Progenitor cell of endocrine pancreas (in vitro differentiated cells): ENCODE measurements at regions not wholly inside any gene's neighbourhood (a gene's known extent, or its start where the extent isn't known, plus 50 kb on each side); places are given as distances from the start of the nearest gene placed in this dataset.

Experiments
- DNase-seq: peaks from one replicate; pipeline ENCODE4 v3.0.0; 2021; ENCODE audit warnings: low spot score; ENCODE audit not compliant: unreplicated experiment
- H3K27ac Mint-ChIP-seq: 2 replicates; pipeline ENCODE4 v1.8.0; 2021; ENCODE audit warnings: mild to moderate bottlenecking, moderate library complexity, mixed read lengths
- H3K27me3 Mint-ChIP-seq: 2 replicates; pipeline ENCODE4 v1.8.0; 2021; ENCODE audit warnings: mixed read lengths
- H3K36me3 Mint-ChIP-seq: 2 replicates; pipeline ENCODE4 v1.8.0; 2022; ENCODE audit warnings: mixed read lengths; ENCODE audit not compliant: insufficient read depth
- H3K4me1 Mint-ChIP-seq: 2 replicates; pipeline ENCODE4 v1.8.0; 2021; ENCODE audit warnings: low read depth, mixed read lengths
- H3K4me3 Mint-ChIP-seq: 2 replicates; pipeline ENCODE4 v1.8.0; 2021; ENCODE audit warnings: low read depth, mild to moderate bottlenecking, moderate library complexity, mixed read lengths
- H3K9me3 Mint-ChIP-seq: 2 replicates; pipeline ENCODE4 v1.8.0; 2021; ENCODE audit warnings: low read depth, mixed read lengths
- CTCF ChIP-seq: fragments of 200-600 bp; sonication (generic); IDR thresholded peaks from one replicate; pipeline ENCODE4 v1.5.0; 2021; ENCODE audit warnings: antibody characterized with exemption, mild to moderate bottlenecking; ENCODE audit not compliant: unreplicated experiment

- H3K27ac Mint-ChIP-seq, result no peak overlapping the region
- TF ChIP-seq CTCF, result no peak
- H3K4me1 Mint-ChIP-seq, result peaks cover 8% of the 10 kb centered on the region
- no peaks in the 10 kb centered on the region for H3K36me3 Mint-ChIP-seq
- peaks cover 58% of the 10 kb centered on the region for H3K27me3 Mint-ChIP-seq
- no peak for DNase-seq
- H3K4me3 Mint-ChIP-seq, result no peak overlapping the region
- H3K9me3 Mint-ChIP-seq, result no peaks in the 10 kb centered on the region
Measured at GRCh38 chr3:44056446-44057240, 185.0 kb upstream of the TOPAZ1 start.

DNA sequence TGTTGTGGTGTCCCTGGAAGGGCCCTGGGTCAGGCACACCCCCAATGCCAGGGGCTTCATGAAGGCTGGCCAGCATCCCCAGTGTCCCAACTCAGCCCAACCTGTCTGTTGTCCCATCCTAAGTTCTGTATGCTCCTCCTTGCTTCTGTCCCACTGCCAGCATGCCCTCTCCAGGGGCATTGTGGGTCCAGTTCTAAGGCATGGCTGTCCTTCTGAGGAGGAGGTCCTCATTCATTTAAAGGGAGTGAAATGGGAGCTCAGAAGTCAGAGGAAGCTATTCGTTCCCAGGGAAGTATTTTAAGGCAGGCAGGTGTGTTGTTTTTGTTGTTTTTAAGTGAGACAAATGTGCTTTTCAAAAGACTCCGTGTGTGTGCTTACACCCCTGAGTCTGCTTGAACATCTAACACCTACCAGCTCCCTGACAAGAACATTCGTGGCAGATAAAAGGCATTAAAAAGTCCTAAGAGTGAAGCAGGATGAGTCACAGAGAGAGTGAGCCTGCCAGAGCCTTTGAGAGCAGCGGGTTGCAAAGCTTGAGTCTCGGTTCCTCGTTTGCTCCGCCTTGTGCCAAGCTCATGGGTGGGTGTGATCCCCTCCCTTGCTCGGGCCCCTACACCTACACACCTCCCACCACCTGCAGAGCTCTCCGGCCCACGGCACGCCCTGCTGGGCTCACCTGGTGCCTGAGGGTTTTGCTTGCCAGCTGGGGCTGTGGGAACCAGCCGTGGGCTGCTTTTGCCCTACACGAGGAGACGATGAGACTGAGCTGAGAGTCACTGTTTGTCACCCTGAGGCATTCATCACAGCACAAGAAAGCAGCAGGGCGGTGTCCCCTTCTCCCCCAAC is 183.4 kb upstream of the TOPAZ1 start:
- H3K4me1 Mint-ChIP-seq, result peaks cover 13% of the 10 kb centered on the region
- no peak for TF ChIP-seq CTCF
- no peak for DNase-seq
- no peaks in the 10 kb centered on the region for H3K36me3 Mint-ChIP-seq
- no peak overlapping the region for H3K27ac Mint-ChIP-seq
- H3K4me3 Mint-ChIP-seq, result no peak overlapping the region
- peaks cover 70% of the 10 kb centered on the region for H3K27me3 Mint-ChIP-seq
- no peaks in the 10 kb centered on the region for H3K9me3 Mint-ChIP-seq

DNA sequence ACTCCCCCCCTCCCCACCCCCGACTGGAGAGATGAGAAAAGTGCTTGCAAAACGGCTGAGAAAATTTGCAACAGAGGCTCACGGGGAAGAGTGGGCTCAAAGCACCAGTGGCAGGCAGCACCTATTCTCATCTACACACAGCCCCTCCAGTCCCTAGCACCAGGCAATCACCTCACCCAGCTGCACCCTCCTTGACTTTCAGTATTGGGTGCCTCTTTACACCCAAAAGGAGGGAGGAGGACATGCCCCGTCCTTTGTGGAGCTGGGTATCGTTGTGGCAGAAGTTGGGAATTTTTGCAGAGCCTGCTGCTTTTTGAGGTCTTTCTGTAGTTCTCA is 182.8 kb upstream of the TOPAZ1 start:
- DNase-seq, result no peak
- Mint-ChIP-seq H3K27me3 (peaks cover 74% of the 10 kb centered on the region), H3K9me3 (no peaks in the 10 kb centered on the region), H3K4me3 (no peak overlapping the region), H3K27ac (no peak overlapping the region), H3K36me3 (no peaks in the 10 kb centered on the region), H3K4me1 (peaks cover 13% of the 10 kb centered on the region)
- no peak for TF ChIP-seq CTCF

DNA sequence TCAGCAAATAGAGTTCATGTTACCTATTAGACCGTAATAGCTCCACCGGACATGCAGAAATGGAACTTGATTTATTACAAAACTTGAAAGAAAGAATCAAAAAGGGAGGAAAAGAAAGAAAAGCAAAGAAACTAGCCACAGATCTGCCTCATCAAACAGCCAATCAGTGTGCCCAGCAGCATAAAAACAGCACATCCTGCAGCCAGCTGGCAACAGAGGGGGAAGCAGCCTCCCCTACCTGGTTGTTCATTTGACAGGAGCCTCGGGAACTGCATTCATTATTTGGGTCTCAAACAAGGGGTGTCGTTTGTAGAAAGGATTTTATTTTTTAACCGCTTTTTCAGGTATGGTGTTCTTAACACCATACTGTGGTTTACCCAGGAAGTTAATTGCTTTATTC is 181.5 kb upstream of the TOPAZ1 start:
- Mint-ChIP-seq H3K27ac (no peak overlapping the region), H3K4me1 (peaks cover 13% of the 10 kb centered on the region), H3K9me3 (no peaks in the 10 kb centered on the region), H3K27me3 (peaks cover 75% of the 10 kb centered on the region), H3K4me3 (no peak overlapping the region), H3K36me3 (no peaks in the 10 kb centered on the region)
- TF ChIP-seq CTCF, result no peak
- no peak for DNase-seq

DNA sequence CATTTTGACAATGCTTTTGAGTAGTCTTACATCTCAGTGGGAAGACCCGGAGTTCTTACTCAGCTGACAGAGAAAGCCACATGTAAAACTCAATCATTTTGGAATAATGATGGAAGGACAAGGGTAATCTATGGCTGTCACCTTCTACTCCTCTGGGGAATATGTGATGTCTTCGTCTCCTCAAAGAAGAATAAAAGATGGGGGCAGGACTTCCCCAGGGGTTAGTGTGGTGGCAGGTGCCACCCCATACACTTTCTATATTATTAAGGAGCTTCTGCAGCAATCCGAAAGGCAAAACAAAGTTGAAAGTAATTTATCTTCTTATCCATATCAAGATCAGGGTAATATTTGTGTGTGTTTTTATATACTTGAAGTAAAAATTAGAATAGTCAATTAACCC is 180.4 kb upstream of the TOPAZ1 start:
- Mint-ChIP-seq H3K27me3 (peaks cover 68% of the 10 kb centered on the region), H3K27ac (no peak overlapping the region), H3K9me3 (no peaks in the 10 kb centered on the region), H3K36me3 (no peaks in the 10 kb centered on the region), H3K4me1 (peaks cover 16% of the 10 kb centered on the region), H3K4me3 (no peak overlapping the region)
- TF ChIP-seq CTCF, result no peak
- no peak for DNase-seq
